ENCODE measurements at regions not wholly inside any gene's neighbourhood (a gene's known extent, or its start where the extent isn't known, plus 50 kb on each side); places are given as distances from the start of the nearest gene placed in this dataset.
A peak's percentile ranks its signal among the peaks of the same experiment; 100 is the strongest.

DNA sequence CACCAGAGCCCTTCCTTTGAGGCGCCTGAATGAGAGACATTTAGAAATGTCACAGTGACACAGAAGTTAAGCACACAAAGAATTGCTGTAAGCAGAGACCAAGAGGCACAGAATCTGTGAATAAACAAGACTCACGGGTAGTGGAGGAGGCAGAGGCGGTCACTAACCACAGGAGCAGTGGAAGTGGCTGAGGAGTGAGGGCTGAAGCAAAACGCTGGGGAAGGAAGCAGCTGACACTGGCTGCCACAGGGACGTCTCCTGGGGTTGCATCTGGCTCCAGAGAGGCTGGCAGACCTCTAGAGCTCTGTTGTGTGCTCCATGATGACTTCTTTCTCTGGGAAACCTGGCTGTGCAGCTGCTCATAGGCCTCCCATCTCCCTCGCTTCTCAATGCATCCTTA, 65.0 kb upstream of the SLC2A12 start:
- peak in 1 of 5 donors; percentile 5 for DNase-seq

DNA sequence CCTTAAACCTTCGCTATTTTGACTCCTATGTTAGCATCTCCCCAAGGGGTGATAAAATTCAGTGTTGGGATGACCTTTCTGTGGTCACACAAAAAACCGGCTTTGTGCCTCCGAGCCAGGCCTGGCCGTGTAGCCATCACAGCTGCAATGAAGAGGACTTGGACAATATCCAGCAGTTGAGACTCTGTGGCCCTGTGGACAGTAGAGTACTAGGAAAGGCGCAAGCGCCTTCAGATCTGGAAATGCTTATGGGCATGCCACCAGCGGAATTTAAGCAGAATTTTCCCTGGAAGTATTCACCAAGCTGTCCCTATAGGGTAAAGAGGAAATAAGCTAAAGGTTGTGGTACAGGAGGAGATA, 63.3 kb upstream of the SLC2A12 start:
- no peak for DNase-seq

DNA sequence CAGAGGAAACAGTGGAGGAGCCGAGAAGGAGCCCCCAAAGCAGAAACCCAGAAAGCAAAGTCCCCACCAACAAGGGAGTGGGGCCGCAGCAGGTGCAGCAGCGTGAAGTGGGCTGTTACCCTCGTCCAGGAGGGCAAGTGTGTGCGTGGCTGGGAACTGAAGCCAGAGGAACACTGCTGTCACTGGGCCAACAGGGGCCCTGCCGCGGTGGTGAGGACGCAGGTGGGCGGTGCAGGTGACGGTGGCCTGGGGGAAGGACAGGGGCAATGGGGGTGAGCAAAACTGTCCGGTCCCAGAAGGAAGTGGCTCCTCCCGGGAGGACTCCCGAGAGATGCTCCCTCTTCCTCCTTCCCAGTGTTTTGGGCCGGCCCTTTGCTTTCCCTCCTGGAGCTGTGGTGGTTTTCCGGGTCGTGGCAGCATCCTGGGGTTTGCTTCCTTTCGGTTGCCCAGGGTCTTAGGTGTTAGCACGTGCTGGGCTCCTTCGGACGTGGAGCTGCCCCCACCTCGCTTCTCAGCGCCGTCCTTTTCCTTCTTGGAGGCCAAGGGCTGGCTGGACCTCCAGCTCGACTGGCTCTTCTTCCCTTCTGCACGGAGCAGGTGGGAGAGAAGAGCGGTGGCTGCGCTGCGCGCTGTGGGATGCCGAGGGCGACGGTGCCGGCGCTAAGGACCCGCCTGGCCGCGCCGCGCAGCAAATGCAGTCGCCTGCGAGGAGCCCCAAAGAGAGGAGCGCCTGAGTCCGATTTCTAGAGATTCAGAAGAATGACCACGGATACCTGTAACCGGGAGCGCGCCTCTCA, 62.7 kb upstream of the SLC2A12 start:
- no peak for DNase-seq

DNA sequence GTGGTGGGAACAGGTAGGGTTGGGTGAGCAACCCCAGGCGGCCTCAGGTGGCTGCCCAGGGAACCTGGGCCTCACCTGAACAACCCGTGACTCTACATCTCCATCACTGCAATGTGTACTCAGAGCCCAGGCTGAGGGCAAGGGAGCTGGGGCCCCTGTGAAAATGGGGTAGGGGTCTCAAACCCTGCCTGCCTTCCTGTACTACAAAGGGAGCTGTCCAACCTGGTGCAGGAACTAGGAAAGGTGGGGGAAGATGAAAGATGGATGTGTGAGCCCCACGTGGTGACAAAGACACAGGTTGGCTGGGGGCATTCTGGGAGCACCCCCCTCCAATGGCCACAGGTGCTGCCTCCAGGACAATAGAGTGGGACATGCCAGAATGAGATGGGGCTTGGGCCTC, 62.1 kb upstream of the SLC2A12 start:
- DNase-seq = no peak

DNA sequence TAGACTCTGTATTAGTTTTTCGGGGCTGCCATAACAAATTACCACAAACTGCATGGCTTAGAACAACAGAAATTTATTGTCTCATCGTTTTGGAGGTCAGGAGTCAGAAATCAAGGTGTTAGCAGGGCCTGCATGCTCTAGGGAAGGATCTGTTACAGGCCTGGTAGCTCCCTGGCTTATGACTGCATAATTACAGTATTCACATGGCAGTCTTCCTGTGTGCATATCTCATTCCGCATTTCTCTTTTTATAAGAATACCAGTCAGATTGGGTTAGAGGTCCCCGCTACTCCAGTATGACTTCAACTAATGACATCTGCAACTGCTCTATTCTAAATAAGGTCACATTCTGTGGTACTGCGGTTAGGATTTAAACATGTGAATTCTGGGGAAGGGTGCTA, 59.3 kb upstream of the SLC2A12 start:
- no peak for DNase-seq

DNA sequence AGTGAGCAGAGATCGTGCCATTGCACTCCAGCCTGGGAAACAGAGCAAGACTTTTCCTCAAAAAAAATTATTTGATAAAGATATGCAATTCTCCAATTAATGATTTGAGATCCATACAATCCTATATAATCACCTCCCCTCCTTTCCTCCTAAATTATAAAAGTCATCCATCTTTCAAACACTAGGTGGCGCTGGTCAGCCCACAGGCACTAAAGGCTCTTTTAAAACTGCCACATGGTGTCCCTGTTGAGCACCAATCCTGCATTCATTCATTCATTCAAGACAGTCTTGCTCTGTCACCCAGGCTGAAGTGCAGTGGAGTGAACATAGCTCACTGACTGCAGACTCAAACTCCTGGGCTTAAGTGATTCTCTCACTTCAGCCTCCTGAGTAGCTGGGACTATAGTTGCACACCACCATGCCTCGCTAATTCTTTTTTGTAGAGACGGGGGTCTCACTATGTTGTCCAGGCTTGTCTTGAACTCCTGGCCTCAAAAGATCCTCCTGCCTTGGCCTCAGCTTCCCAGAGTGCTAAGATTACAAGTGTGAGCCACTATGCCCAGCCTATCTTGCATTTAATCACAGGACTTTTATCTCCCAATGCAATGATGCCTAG, 58.7 kb upstream of the SLC2A12 start:
- peak in 4 of 5 donors; percentile 25 to 65 (median 35) for DNase-seq

DNA sequence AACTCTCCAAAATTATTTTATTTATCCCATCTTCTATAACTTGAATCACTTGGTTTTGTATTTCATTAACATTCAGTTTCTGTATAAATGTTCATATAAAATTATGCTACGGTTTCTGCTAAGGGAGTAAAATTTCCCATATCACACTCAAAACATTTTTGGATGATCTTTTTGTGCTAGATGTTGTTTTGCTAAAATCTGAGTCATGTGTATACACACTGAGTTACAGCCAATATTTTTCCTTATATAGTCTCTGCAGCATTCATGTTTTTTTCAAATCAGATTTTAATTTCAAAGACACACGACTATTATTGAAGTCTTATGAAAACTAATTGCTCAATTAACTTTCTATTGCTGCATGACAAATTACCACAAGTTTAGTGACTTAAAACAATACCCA, 54.3 kb upstream of the SLC2A12 start:
- no peak for DNase-seq

DNA sequence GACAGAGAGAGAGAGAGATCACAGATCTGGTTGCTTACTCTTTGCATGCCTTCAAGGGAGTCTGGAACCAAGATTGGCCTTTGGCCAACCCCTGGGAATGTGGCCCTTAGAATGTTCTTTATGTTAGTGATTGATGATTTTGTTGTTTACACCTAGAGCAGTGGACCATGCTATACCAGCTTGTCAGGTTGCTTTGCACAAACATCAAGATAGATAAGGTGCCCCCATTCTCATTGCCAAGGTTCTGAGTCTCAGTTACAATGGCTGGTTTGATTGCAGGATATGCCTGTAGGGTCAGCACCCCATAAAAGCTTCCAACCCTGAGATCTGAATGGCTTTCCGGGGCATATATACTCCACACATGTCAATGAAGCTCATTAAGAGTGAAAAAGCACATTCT, 53.5 kb upstream of the SLC2A12 start:
- DNase-seq = no peak

DNA sequence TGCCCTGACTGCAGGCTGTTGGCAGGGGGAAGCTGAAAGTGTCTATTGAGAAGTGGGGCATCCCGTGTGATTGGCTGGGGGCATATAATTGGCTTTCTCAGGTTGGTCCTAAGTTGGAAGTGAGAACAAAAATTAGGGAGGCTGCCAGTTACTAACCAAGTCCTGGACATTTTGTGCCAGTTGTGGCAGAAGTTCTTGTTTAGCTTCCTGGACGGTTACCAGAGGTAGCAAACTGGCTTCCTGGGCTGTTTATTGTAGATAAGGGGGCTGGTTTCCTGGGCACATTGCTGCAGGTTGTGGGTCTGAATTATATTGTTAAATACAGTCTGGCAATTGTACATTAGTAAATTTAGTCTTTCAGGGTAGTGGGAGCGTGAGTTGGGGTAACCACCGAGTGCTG, 50.6 kb upstream of the SLC2A12 start:
- no peak for DNase-seq

Data from T-helper 1 cell (primary cell).